Esophagus squamous epithelium (tissue), 4 donors: ENCODE measurements at regions not wholly inside any gene's neighbourhood (a gene's known extent, or its start where the extent isn't known, plus 50 kb on each side); places are given as distances from the start of the nearest gene placed in this dataset.
"Not testable (repeated sequence)": the region's sequence is repeated elsewhere in the genome, so short reads cannot be mapped to it uniquely, and the experiment has no call there.

Experiments used
- CTCF ChIP-seq, 6 experiments: fragments of 450-650 bp in 4 of 6; fragments of 200-600 bp in 2 of 6; sonication (generic) in 2 of 6; IDR thresholded peaks; one replicate each; pipeline ENCODE4 v1.5.1; 2016 to 2019; ENCODE audit warnings: antibody characterized with exemption in 6 of 6, mild to moderate bottlenecking in 4 of 6, moderate library complexity in 4 of 6
- POLR2A ChIP-seq, 4 donors: fragments of 450-650 bp; IDR thresholded peaks; one replicate each; pipeline ENCODE4 v1.6.1; 2017; ENCODE audit warnings: antibody characterized with exemption in 4 of 4, mild to moderate bottlenecking in 4 of 4, moderate library complexity in 3 of 4

GRCh38 chr15:92768131-92768530 is 112.6 kb upstream of the FAM174B start:
- not testable (repeated sequence) for TF ChIP-seq POLR2A, CTCF (IDR thresholded peaks at IDR 0.05)
